LNCAP (cell line): ENCODE measurements at regions not wholly inside any gene's neighbourhood (a gene's known extent, or its start where the extent isn't known, plus 50 kb on each side); places are given as distances from the start of the nearest gene placed in this dataset.

Experiments used
- CTCF ChIP-seq: fragments of 450-650 bp; IDR thresholded peaks from 2 replicates; pipeline ENCODE4 v1.5.1; 2017; ENCODE audit warnings: mild to moderate bottlenecking

- TF ChIP-seq CTCF: no peak
Measured at GRCh38 chr4:147336252-147336651, 144.6 kb upstream of the EDNRA start.

GRCh38 chr4:147339100-147339499 lies 141.8 kb upstream of the EDNRA start:
- TF ChIP-seq CTCF: no peak

- no peak for TF ChIP-seq CTCF
Measured at GRCh38 chr4:147340111-147340510, 140.8 kb upstream of the EDNRA start.

GRCh38 chr4:147340591-147341120 lies 140.2 kb upstream of the EDNRA start:
- TF ChIP-seq CTCF: no peak

GRCh38 chr4:147343692-147344091 lies 137.2 kb upstream of the EDNRA start:
- no peak for TF ChIP-seq CTCF

GRCh38 chr4:147345662-147346061 lies 135.2 kb upstream of the EDNRA start:
- TF ChIP-seq CTCF: no peak

GRCh38 chr4:147347217-147347616 lies 133.7 kb upstream of the EDNRA start:
- TF ChIP-seq CTCF: no peak

GRCh38 chr4:147349193-147349592 lies 131.7 kb upstream of the EDNRA start:
- no peak for TF ChIP-seq CTCF
